NB4 (cell line): ENCODE measurements at regions not wholly inside any gene's neighbourhood (a gene's known extent, or its start where the extent isn't known, plus 50 kb on each side); places are given as distances from the start of the nearest gene placed in this dataset.

Experiments
- MYC ChIP-seq: IDR thresholded peaks from 2 replicates; pipeline ENCODE4 v1.6.1; 2011; ENCODE audit warnings: low read depth, low read length
- POLR2A ChIP-seq: IDR thresholded peaks from 2 replicates; pipeline ENCODE4 v1.6.1; 2011; ENCODE audit warnings: mild to moderate bottlenecking; ENCODE audit not compliant: insufficient read length; ENCODE audit errors: extremely low read depth
- TF ChIP-seq, protein P1 (sequence below): IDR thresholded peaks from one replicate; pipeline ENCODE4 v1.5.1; 2012; ENCODE audit warnings: low read depth, low read length

GRCh38 chr17:62321451-62321850 lies 58.9 kb upstream of the EFCAB3 start:
- TF ChIP-seq, protein P1, sequence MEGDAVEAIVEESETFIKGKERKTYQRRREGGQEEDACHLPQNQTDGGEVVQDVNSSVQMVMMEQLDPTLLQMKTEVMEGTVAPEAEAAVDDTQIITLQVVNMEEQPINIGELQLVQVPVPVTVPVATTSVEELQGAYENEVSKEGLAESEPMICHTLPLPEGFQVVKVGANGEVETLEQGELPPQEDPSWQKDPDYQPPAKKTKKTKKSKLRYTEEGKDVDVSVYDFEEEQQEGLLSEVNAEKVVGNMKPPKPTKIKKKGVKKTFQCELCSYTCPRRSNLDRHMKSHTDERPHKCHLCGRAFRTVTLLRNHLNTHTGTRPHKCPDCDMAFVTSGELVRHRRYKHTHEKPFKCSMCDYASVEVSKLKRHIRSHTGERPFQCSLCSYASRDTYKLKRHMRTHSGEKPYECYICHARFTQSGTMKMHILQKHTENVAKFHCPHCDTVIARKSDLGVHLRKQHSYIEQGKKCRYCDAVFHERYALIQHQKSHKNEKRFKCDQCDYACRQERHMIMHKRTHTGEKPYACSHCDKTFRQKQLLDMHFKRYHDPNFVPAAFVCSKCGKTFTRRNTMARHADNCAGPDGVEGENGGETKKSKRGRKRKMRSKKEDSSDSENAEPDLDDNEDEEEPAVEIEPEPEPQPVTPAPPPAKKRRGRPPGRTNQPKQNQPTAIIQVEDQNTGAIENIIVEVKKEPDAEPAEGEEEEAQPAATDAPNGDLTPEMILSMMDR = no peak
- TF ChIP-seq MYC (no peak), POLR2A (no peak)
